Mucosa of descending colon (tissue), 3 donors: ENCODE measurements at regions not wholly inside any gene's neighbourhood (a gene's known extent, or its start where the extent isn't known, plus 50 kb on each side); places are given as distances from the start of the nearest gene placed in this dataset.

ENCODE experiments used
- ATAC-seq: fragments of 200-7000 bp; cut with Tn5 transposase; one replicate; pipeline ENCODE4 v1.9.1; 2020; ENCODE audit warnings: mild to moderate bottlenecking, moderate library complexity
- DNase-seq, 3 donors: peaks; one replicate each; pipeline ENCODE4 v3.0.0-alpha.2; 2020
- H3K36me3 ChIP-seq: fragments of 200-600 bp; one replicate; pipeline ENCODE4 v1.8.0; 2021; ENCODE audit warnings: low read depth, mild to moderate bottlenecking
- H3K4me1 ChIP-seq: fragments of 200-600 bp; one replicate; pipeline ENCODE4 v1.8.0; 2021; ENCODE audit warnings: low read depth, mild to moderate bottlenecking
- H3K4me3 ChIP-seq: fragments of 200-600 bp; one replicate; pipeline ENCODE4 v1.8.0; 2021; ENCODE audit warnings: mild to moderate bottlenecking
- H3K9me3 ChIP-seq: fragments of 200-600 bp; one replicate; pipeline ENCODE4 v1.8.0; 2021; ENCODE audit warnings: mild to moderate bottlenecking
- intact Hi-C, 2 donors: fragments of 100-400 bp; cut with DNase I in 1 of 2; cut with micrococcal nuclease in 1 of 2; formaldehyde crosslinking; loops; one replicate each; pipeline versions ENCODE4 v1.11.0 to v1.11.1; 2022; cut with DNase I, micrococcal nuclease
- TF ChIP-seq, protein P1 (sequence below): fragments of 200-600 bp; IDR thresholded peaks from one replicate; pipeline ENCODE4 v1.8.0; 2022; ENCODE audit warnings: antibody characterized with exemption, mild to moderate bottlenecking
- donor health status: DM: no; HTN: no; CAD: no; lungs with moderate emphysema.
- donor health status: DM: no; HTN: no; CAD: no.
- donor health status: DM: no; HTN: yes; CAD: no.

GRCh38 chr13:37397535-37397934, 201.0 kb downstream of the POSTN start:
- TF ChIP-seq, protein P1, sequence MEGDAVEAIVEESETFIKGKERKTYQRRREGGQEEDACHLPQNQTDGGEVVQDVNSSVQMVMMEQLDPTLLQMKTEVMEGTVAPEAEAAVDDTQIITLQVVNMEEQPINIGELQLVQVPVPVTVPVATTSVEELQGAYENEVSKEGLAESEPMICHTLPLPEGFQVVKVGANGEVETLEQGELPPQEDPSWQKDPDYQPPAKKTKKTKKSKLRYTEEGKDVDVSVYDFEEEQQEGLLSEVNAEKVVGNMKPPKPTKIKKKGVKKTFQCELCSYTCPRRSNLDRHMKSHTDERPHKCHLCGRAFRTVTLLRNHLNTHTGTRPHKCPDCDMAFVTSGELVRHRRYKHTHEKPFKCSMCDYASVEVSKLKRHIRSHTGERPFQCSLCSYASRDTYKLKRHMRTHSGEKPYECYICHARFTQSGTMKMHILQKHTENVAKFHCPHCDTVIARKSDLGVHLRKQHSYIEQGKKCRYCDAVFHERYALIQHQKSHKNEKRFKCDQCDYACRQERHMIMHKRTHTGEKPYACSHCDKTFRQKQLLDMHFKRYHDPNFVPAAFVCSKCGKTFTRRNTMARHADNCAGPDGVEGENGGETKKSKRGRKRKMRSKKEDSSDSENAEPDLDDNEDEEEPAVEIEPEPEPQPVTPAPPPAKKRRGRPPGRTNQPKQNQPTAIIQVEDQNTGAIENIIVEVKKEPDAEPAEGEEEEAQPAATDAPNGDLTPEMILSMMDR, result no peak
- H3K36me3 ChIP-seq, result no peaks in the 10 kb centered on the region
- intact Hi-C loops, result no loop called here
- H3K9me3 ChIP-seq, result no peaks in the 10 kb centered on the region
- no peak for ATAC-seq
- no peak overlapping the region for H3K4me3 ChIP-seq
- H3K4me1 ChIP-seq, result no peaks in the 10 kb centered on the region
- DNase-seq, result no peak

GRCh38 chr13:37395544-37395943, 203.0 kb downstream of the POSTN start:
- Histone ChIP-seq H3K9me3 (no peaks in the 10 kb centered on the region), H3K4me1 (no peaks in the 10 kb centered on the region), H3K36me3 (no peaks in the 10 kb centered on the region), H3K4me3 (no peak overlapping the region)
- ATAC-seq (no peak), DNase-seq (no peak)
- TF ChIP-seq, protein P1, result no peak
- intact Hi-C loops, result no loop called here

DNA sequence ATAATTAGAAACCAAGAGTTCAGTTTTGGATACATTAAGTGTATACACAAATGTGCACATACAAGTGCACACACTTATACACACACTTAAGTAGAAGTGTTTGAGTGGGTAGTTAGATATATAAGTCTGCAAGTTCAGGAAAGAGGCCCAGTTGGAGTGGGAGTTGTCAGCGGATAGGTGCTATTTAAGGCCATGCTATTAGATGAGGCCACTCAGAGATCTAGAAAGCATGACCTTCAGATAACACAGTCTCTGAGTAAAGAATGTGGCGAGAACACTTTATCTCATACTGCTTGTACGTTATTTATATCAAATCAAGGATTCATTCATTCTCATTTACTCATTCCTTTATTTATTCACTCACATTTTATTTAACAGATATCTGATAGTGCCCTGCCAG, 206.2 kb downstream of the POSTN start:
- ATAC-seq (no peak), DNase-seq (no peak)
- H3K4me3 ChIP-seq, result no peak overlapping the region
- no peaks in the 10 kb centered on the region for H3K9me3 ChIP-seq
- intact Hi-C loops, result no loop called here
- H3K36me3 ChIP-seq, result no peaks in the 10 kb centered on the region
- TF ChIP-seq, protein P1, result no peak
- H3K4me1 ChIP-seq, result no peaks in the 10 kb centered on the region

- H3K36me3 ChIP-seq, result no peaks in the 10 kb centered on the region
- ATAC-seq, result no peak
- intact Hi-C loops, result no loop called here
- H3K9me3 ChIP-seq, result no peaks in the 10 kb centered on the region
- TF ChIP-seq, protein P1, result no peak
- DNase-seq, result no peak
- no peaks in the 10 kb centered on the region for H3K4me1 ChIP-seq
- H3K4me3 ChIP-seq, result no peak overlapping the region
These were observed 207.8 kb downstream of the POSTN start for GRCh38 chr13:37390735-37391134.

DNA sequence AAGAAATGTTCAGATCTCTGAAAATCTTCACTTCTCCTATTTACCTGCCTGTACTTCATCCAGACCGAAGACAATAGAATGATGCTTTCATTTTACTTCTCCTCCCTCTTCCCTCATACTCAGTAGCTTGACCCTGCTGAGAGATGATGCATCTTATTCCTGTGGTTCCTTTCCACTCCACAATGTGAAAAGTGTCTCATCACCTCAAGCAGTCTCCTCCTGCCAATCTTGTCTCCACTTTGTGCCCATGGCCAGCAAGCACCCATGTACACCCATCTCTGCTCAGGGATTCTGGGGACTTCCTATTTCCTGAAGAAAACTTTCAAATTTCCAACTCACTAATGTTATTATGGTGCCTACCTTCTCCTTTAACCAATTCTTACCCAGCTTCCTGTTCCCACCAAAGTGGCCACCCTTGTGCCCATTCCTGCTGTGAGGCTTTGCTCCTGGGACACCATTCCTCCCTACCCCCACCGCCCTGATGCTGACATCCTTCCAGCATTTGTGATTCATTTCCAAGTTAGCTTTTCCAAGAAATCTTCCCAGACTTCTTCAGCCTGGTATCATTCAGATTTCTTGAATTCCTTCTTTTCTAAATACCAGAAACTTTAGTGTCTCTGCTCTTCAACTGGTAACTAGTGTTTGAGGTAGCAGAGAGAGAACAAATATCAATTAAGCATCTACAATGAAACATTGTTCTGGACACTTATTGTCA, 212.5 kb downstream of the POSTN start:
- intact Hi-C loops, result no loop called here
- TF ChIP-seq, protein P1, result no peak
- no peaks in the 10 kb centered on the region for H3K4me1 ChIP-seq
- DNase-seq (no peak), ATAC-seq (no peak)
- H3K36me3 ChIP-seq, result no peaks in the 10 kb centered on the region
- H3K4me3 ChIP-seq, result no peak overlapping the region
- H3K9me3 ChIP-seq, result no peaks in the 10 kb centered on the region

DNA sequence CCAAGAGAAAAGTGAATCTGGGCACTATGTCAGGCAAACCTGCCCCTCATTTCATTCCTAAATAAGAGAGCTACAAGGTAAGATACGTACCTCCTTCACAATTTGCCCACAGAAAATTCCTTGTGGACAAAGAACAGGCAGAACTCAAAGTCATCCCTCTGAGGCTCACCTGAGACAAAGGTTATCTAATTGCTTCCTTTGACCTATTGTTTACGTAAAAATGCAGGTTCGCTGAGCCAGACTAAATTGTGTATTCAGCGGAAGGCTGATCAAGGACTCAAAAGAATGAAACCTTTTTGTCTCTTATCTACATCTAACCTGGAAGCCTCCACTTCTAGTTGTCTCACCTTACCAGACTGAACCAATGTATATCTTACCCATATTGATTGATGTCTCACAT, 213.3 kb downstream of the POSTN start:
- ATAC-seq (no peak), DNase-seq (no peak)
- H3K4me1 ChIP-seq, result no peaks in the 10 kb centered on the region
- H3K36me3 ChIP-seq, result no peaks in the 10 kb centered on the region
- no peak overlapping the region for H3K4me3 ChIP-seq
- TF ChIP-seq, protein P1, result no peak
- intact Hi-C loops, result no loop called here
- no peaks in the 10 kb centered on the region for H3K9me3 ChIP-seq
